Prostate gland (tissue), 2 donors: ENCODE measurements at regions not wholly inside any gene's neighbourhood (a gene's known extent, or its start where the extent isn't known, plus 50 kb on each side); places are given as distances from the start of the nearest gene placed in this dataset.

Source experiments
- POLR2A ChIP-seq: fragments of 450-650 bp; IDR thresholded peaks from one replicate; pipeline ENCODE4 v1.6.1; 2016; ENCODE audit warnings: antibody characterized with exemption, mild to moderate bottlenecking
- TF ChIP-seq, protein P1 (sequence below), 4 experiments: fragments of 200-600 bp in 2 of 4; fragments of 450-650 bp in 2 of 4; sonication (generic) in 2 of 4; IDR thresholded peaks; 1 replicate in 3 of 4; 2 replicates in 1 of 4; pipeline ENCODE4 v1.5.1; 2016 to 2019; ENCODE audit warnings: antibody characterized with exemption in 4 of 4, mild to moderate bottlenecking in 2 of 4, moderate library complexity in 2 of 4

DNA sequence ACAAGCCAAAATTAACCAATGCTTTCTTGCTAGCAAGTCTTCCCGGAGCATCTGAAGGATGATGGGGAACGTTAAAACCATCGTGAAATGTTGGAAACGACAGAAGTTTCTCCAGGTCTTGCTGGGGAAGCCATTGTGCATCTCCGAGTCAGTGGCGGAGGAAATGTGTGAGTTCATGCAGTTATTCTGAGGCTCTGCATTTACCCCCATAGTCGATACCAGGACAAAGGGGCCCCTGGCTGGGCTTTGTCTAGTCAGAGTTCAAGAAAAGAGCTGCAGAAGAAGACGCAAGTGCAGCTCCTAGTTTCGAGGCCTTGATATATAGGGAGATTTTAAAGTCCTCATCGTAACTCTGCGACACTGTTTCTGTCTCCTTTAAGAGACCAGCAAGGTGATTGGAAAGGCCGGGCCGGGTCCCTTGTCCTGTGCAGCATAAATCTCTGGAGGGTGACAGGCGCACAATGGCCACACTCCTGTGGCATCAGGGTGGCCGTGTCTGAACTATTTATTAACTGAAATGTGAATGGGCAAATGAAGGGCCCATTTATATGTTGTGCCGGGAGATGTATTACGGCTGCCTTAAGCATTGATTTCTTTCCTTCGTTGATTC is 172.0 kb downstream of the TEX29 start:
- TF ChIP-seq POLR2A = no peak
- TF ChIP-seq, protein P1, sequence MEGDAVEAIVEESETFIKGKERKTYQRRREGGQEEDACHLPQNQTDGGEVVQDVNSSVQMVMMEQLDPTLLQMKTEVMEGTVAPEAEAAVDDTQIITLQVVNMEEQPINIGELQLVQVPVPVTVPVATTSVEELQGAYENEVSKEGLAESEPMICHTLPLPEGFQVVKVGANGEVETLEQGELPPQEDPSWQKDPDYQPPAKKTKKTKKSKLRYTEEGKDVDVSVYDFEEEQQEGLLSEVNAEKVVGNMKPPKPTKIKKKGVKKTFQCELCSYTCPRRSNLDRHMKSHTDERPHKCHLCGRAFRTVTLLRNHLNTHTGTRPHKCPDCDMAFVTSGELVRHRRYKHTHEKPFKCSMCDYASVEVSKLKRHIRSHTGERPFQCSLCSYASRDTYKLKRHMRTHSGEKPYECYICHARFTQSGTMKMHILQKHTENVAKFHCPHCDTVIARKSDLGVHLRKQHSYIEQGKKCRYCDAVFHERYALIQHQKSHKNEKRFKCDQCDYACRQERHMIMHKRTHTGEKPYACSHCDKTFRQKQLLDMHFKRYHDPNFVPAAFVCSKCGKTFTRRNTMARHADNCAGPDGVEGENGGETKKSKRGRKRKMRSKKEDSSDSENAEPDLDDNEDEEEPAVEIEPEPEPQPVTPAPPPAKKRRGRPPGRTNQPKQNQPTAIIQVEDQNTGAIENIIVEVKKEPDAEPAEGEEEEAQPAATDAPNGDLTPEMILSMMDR (IDR thresholded peaks at IDR 0.05) = no peak
